ENCODE measurements at regions not wholly inside any gene's neighbourhood (a gene's known extent, or its start where the extent isn't known, plus 50 kb on each side); places are given as distances from the start of the nearest gene placed in this dataset.
"Not testable (repeated sequence)": the region's sequence is repeated elsewhere in the genome, so short reads cannot be mapped to it uniquely, and the experiment has no call there.

GRCh38 chr1:102821707-102822106, 286.6 kb downstream of the COL11A1 start:
- no peak for FAIRE-seq

GRCh38 chr1:102800406-102800805, 307.9 kb downstream of the COL11A1 start:
- FAIRE-seq = no peak

- FAIRE-seq = no peak
Measured at GRCh38 chr1:102799496-102799895, 308.8 kb downstream of the COL11A1 start.

- no peak for FAIRE-seq
Measured at GRCh38 chr1:102798718-102799117, 309.6 kb downstream of the COL11A1 start.

- peak; percentile 84 for FAIRE-seq
Measured at GRCh38 chr1:102796429-102796828, 311.9 kb downstream of the COL11A1 start.

- FAIRE-seq = peak; percentile 39
Measured at GRCh38 chr1:102790997-102791396, 317.3 kb downstream of the COL11A1 start.

GRCh38 chr1:102789951-102790350, 318.4 kb downstream of the COL11A1 start:
- not testable (repeated sequence) for FAIRE-seq

GRCh38 chr1:102783487-102783886, 324.8 kb downstream of the COL11A1 start:
- no peak for FAIRE-seq

- no peak for FAIRE-seq
Measured at GRCh38 chr1:102782144-102782543, 326.2 kb downstream of the COL11A1 start.

- FAIRE-seq = no peak
Measured at GRCh38 chr1:102776071-102776470, 332.3 kb downstream of the COL11A1 start.

GRCh38 chr1:102772831-102773230, 335.5 kb downstream of the COL11A1 start:
- FAIRE-seq = no peak

GRCh38 chr1:102758418-102758817, 349.9 kb downstream of the COL11A1 start:
- FAIRE-seq = no peak

GRCh38 chr1:102757363-102757762, 351.0 kb downstream of the COL11A1 start:
- no peak for FAIRE-seq

GRCh38 chr1:102751111-102751510, 357.2 kb downstream of the COL11A1 start:
- no peak for FAIRE-seq

GRCh38 chr1:102742426-102742825, 365.9 kb downstream of the COL11A1 start:
- FAIRE-seq = no peak

- no peak for FAIRE-seq
Measured at GRCh38 chr1:102733491-102734236, 374.7 kb downstream of the COL11A1 start.

- FAIRE-seq = no peak
Measured at GRCh38 chr1:102732927-102733326, 375.4 kb downstream of the COL11A1 start.

- no peak for FAIRE-seq
Measured at GRCh38 chr1:102726417-102726816, 381.9 kb downstream of the COL11A1 start.

- no peak for FAIRE-seq
Measured at GRCh38 chr1:102724741-102725140, 383.6 kb downstream of the COL11A1 start.

- no peak for FAIRE-seq
Measured at GRCh38 chr1:102715150-102715549, 393.2 kb downstream of the COL11A1 start.

- no peak for FAIRE-seq
Measured at GRCh38 chr1:102699524-102699923, 408.8 kb downstream of the COL11A1 start.

- FAIRE-seq = no peak
Measured at GRCh38 chr1:102693345-102693744, 415.0 kb downstream of the COL11A1 start.

GRCh38 chr1:102691592-102692090, 416.7 kb downstream of the COL11A1 start:
- no peak for FAIRE-seq

GRCh38 chr1:102687383-102687782, 420.9 kb downstream of the COL11A1 start:
- FAIRE-seq = no peak

- no peak for FAIRE-seq
Measured at GRCh38 chr1:102661481-102661880, 446.8 kb downstream of the COL11A1 start.

Data from TTC549 (cell line).